A549 (cell line): ENCODE measurements at regions not wholly inside any gene's neighbourhood (a gene's known extent, or its start where the extent isn't known, plus 50 kb on each side); places are given as distances from the start of the nearest gene placed in this dataset.

ENCODE experiments used
- ATAC-seq, 2 experiments: fragments of 200-7000 bp in 1 of 2; fragments of >200 bp in 1 of 2; cut with Nextera tagmentation in 1 of 2; cut with Tn5 transposase in 1 of 2; 3 replicates each; pipeline versions ENCODE4 v1.8.0 to v1.9.1; 2018 to 2020; ENCODE audit warnings: mild to moderate bottlenecking in 1 of 2, moderate library complexity in 1 of 2
- CTCF ChIA-PET: fragments of 300-600 bp; sonication (Branson Sonifier 250); formaldehyde crosslinking; extraction: SDS; loops from one replicate; lab custom pipeline; 2021; ENCODE audit warnings: antibody characterized with exemption, inconsistent platforms; lab: Yijun Ruan, JAX
- POLR2A ChIA-PET: fragments of 350-600 bp; formaldehyde crosslinking; extraction: SDS; loops from one replicate; lab custom pipeline; 2021; ENCODE audit warnings: antibody characterized with exemption, inconsistent platforms; lab: Yijun Ruan, JAX
- DNase-seq, 2 experiments: peaks; one replicate each; pipeline versions ENCODE4 v3.0.0 to v3.0.0-alpha.2; 2011 to 2016; ENCODE audit warnings: low read depth in 1 of 2, low spot score in 1 of 2
- FAIRE-seq: peaks from 2 replicates; lab custom pipeline; 2011; peaks lifted over from hg19 to GRCh38; lab: Jason Lieb, UNC
- H3K27ac ChIP-seq, 2 experiments: fragments of >200 bp; sonication (Bioruptor Twin); formaldehyde crosslinking; 3 replicates each; pipeline ENCODE4 v1.5.1; 2016 to 2017
- H3K4me1 ChIP-seq: fragments of >200 bp; sonication (Bioruptor Twin); formaldehyde crosslinking; 3 replicates; pipeline ENCODE4 v1.6.1; 2016
- H3K4me2 ChIP-seq: fragments of >200 bp; sonication (Bioruptor Twin); formaldehyde crosslinking; 3 replicates; pipeline ENCODE4 v1.6.1; 2016
- H3K4me3 ChIP-seq: fragments of >200 bp; sonication (Bioruptor Twin); formaldehyde crosslinking; 3 replicates; pipeline ENCODE4 v1.5.1; 2016
- H3K9me3 ChIP-seq: fragments of >200 bp; sonication (Bioruptor Twin); formaldehyde crosslinking; 3 replicates; pipeline ENCODE4 v1.6.1; 2016
- CBX2 ChIP-seq: fragments of 200-600 bp; sonication (generic); IDR thresholded peaks from 2 replicates; pipeline ENCODE4 v1.6.1; 2016; ENCODE audit warnings: low read depth, mild to moderate bottlenecking, borderline replicate concordance
- CHD2 ChIP-seq: fragments of 150-350 bp; IDR thresholded peaks from 2 replicates; pipeline ENCODE4 v1.6.1; 2014; ENCODE audit warnings: low read length; ENCODE audit not compliant: partially characterized antibody
- NR3C1 ChIP-seq: fragments of >200 bp; sonication (Bioruptor Twin); formaldehyde crosslinking; IDR thresholded peaks from 3 replicates; pipeline ENCODE4 v1.6.1; 2017
- RARB ChIP-seq: fragments of 250-450 bp; sonication (Bioruptor Pico); IDR thresholded peaks from 2 replicates; pipeline ENCODE4 v1.8.0; 2021; ENCODE audit warnings: mild to moderate bottlenecking, moderate library complexity
- SMC3 ChIP-seq: fragments of >200 bp; sonication (Bioruptor Twin); formaldehyde crosslinking; IDR thresholded peaks from 3 replicates; pipeline ENCODE4 v1.6.1; 2018; ENCODE audit warnings: inconsistent platforms
- SREBF2 ChIP-seq: fragments of 450-650 bp; IDR thresholded peaks from 2 replicates; pipeline ENCODE4 v1.6.1; 2014; ENCODE audit warnings: mild to moderate bottlenecking, moderate library complexity
- ZNF302 ChIP-seq: fragments of 250-450 bp; sonication (Bioruptor Pico); IDR thresholded peaks from 2 replicates; pipeline ENCODE4 v1.9.0; 2021; ENCODE audit warnings: inconsistent platforms, mild to moderate bottlenecking, moderate library complexity
- WGBS: methylation state at CpG from one replicate; pipeline ENCODE4 v1.1.6; 2017; ENCODE audit errors: missing lambda C conversion rate; 5-methylcytosine and 5-hydroxymethylcytosine counted together

- H3K4me2 ChIP-seq: no peak overlapping the region
- ATAC-seq (no peak), DNase-seq (no peak), FAIRE-seq (no peak)
- CTCF ChIA-PET: interaction anchor here (0.7 kb wide), 1 partner anchor 80 kb away, joined by 3 read pairs; no protein-coding TSS in a partner anchor
- H3K4me3 ChIP-seq: no peak overlapping the region
- 51% methylated on average over 3 of the region's 3 CpGs for WGBS
- TF ChIP-seq SMC3 (no peak), SREBF2 (no peak), CHD2 (no peak), RARB (CRISPR knock-in tag) (no peak), NR3C1 (no peak), ZNF302 (CRISPR knock-in tag) (no peak), CBX2 (no peak)
- no peaks in the 10 kb centered on the region for H3K4me1 ChIP-seq
- POLR2A ChIA-PET: no interaction called here
- no peak overlapping the region for H3K27ac ChIP-seq
- no peaks in the 10 kb centered on the region for H3K9me3 ChIP-seq
Measured at GRCh38 chr6:152920016-152920415, 62.8 kb downstream of the FBXO5 start.
